GM19025 (cell line): ENCODE measurements at regions not wholly inside any gene's neighbourhood (a gene's known extent, or its start where the extent isn't known, plus 50 kb on each side); places are given as distances from the start of the nearest gene placed in this dataset.

ENCODE experiments used
- ATAC-seq: cut with Tn5 transposase; IDR thresholded peaks from one replicate; pipeline ENCODE4 v1.9.1; 2021; ENCODE audit warnings: mild to moderate bottlenecking, low read depth, moderate library complexity; ENCODE audit not compliant: unreplicated experiment

GRCh38 chr2:3005859-3006501, 371.6 kb downstream of the EIPR1 start:
- no peak for ATAC-seq

- ATAC-seq = no peak
These were observed 375.7 kb downstream of the EIPR1 start for GRCh38 chr2:3001615-3002560.

GRCh38 chr2:3000968-3001367, 376.6 kb downstream of the EIPR1 start:
- no peak for ATAC-seq

- no peak for ATAC-seq
These were observed 377.5 kb downstream of the EIPR1 start for GRCh38 chr2:3000125-3000524.

- ATAC-seq = no peak
These were observed 378.6 kb downstream of the EIPR1 start for GRCh38 chr2:2998971-2999370.

GRCh38 chr2:2993172-2993692, 384.4 kb downstream of the EIPR1 start:
- no peak for ATAC-seq

- ATAC-seq = no peak
These were observed 385.0 kb downstream of the EIPR1 start for GRCh38 chr2:2992634-2993033.

GRCh38 chr2:2985020-2985419, 392.6 kb downstream of the EIPR1 start:
- ATAC-seq = no peak

GRCh38 chr2:2981000-2981399, 396.6 kb downstream of the EIPR1 start:
- no peak for ATAC-seq

- no peak for ATAC-seq
These were observed 402.6 kb downstream of the EIPR1 start for GRCh38 chr2:2974982-2975381.

- ATAC-seq = no peak
These were observed 417.0 kb downstream of the EIPR1 start for GRCh38 chr2:2960441-2961133.

GRCh38 chr2:2950403-2950952, 427.1 kb downstream of the EIPR1 start:
- no peak for ATAC-seq

- ATAC-seq = no peak
These were observed 430.2 kb downstream of the EIPR1 start for GRCh38 chr2:2947406-2947805.

- no peak for ATAC-seq
These were observed 434.7 kb downstream of the EIPR1 start for GRCh38 chr2:2942906-2943305.

GRCh38 chr2:2942225-2942624, 435.4 kb downstream of the EIPR1 start:
- ATAC-seq = no peak

- no peak for ATAC-seq
These were observed 436.4 kb downstream of the EIPR1 start for GRCh38 chr2:2941205-2941604.

GRCh38 chr2:2940702-2941101, 436.9 kb downstream of the EIPR1 start:
- ATAC-seq = no peak

GRCh38 chr2:2940061-2940460, 437.6 kb downstream of the EIPR1 start:
- ATAC-seq = no peak

GRCh38 chr2:2939078-2939795, 438.4 kb downstream of the EIPR1 start:
- no peak for ATAC-seq

GRCh38 chr2:2938481-2938880, 439.1 kb downstream of the EIPR1 start:
- ATAC-seq = no peak
